NCI-H345 treated with DMSO at 0.1 percent for 48 hours (cell line): ENCODE measurements at regions not wholly inside any gene's neighbourhood (a gene's known extent, or its start where the extent isn't known, plus 50 kb on each side); places are given as distances from the start of the nearest gene placed in this dataset.
"Not testable (repeated sequence)": the region's sequence is repeated elsewhere in the genome, so short reads cannot be mapped to it uniquely, and the experiment has no call there.

Experiments
- DNase-seq: peaks from one replicate; lab custom pipeline; 2025; ENCODE audit not compliant: unreplicated experiment; lab: John Stamatoyannopoulos, UW

GRCh38 chr6:99801805-99802204 lies 192.2 kb downstream of the MCHR2 start:
- no peak for DNase-seq

DNA sequence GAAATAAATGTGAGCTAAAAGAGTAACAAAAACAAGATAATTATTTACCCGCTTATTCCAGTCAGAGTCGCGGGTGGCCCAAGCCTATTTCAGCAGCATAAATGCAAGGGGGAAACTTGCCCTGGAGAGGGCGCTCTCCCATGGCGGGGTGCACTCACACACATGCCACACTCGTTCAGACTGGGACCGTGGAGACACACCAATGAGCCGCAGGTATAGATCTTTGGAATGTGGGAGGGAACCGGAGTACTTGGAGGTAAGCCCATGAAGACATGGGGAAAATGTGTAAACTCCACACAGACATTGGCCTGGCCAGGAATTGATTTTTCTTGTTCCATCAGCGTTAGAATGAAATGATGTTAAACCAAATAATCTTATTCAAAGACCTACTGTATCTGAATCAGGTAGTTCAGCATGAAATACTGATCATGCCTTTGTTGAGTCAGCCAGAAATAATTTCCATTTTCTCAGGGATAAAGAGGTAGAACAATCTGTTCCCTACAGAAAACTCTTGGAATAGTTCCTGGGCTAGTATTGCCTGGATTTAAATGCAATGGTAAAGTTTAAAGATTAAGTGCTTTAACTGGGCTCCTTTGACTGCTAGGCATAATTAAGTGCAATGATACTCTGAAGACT lies 191.5 kb downstream of the MCHR2 start:
- DNase-seq = no peak

DNA sequence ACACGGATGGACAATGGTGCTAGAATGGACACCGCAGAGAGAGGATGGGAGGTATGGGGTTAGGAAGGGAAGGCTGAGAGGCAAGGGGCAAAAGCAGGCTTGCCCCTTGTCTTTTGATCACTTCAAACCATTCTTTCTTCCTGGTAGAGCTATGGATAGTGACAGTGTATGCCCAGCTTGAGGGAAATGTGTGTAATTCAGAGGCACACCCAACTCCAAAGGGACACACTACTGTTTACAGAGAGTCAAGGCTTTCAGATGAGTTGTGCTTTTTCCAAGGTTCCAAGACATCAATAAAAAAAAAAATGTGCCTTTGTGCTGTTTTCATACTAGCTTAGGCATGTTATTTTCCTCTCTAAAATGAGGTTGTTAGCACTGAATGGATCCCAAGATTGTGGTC lies 185.0 kb downstream of the MCHR2 start:
- DNase-seq = no peak

- no peak for DNase-seq
Observed at GRCh38 chr6:99810295-99810694, 183.7 kb downstream of the MCHR2 start.

DNA sequence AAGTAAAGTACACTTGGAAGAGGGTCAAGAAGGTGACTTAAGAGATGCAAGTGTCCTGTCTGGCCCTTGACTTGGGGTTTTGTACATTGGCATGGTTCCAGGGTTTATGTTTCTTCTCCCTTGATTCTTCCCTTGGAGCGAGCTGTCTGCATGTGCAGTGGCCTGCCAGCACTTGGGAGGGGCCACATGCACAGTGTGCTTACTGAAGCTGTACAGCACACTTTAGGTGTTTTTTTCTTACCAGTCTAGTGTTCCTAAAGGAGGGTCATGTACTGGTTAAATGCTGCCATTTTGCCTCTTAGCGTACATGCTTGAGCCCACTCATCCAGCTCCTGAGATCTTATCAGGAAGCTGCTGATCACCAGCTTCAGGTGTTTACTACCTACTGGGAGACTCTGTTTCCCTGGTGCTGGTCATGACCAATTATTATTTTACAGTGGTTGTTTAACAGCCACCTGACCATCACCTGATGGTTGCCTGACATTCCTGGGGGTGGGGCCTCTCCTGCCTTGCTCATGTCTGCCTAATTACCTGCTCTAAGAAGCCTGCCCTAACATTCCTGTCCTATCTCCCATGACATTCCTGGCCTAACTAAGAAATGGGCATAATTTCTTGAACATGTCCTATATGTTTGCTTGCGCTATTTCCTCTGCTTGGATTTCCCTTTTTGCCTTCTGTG lies 182.9 kb downstream of the MCHR2 start:
- no peak for DNase-seq

DNA sequence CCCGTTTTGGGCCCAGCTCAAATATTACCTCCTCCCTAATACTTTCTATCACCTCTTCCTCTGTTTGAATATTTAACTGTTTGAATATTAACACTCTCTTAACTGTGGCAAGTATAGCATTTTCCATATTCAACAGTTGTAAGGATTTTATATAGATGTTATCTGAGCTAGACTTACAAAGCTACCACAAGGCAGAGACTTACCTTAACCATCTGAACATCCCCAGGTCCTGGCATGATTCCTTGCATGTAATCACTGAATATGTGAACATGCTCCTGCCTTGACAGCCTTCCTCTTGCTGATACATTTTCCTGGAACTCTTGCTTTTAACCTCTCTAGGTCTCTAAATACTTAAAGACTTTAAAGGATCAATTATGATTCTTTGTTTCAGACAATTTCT lies 182.4 kb downstream of the MCHR2 start:
- no peak for DNase-seq

GRCh38 chr6:99813565-99813964 lies 180.5 kb downstream of the MCHR2 start:
- no peak for DNase-seq

GRCh38 chr6:99814230-99814928 lies 179.6 kb downstream of the MCHR2 start:
- no peak for DNase-seq

GRCh38 chr6:99816795-99817194 lies 177.2 kb downstream of the MCHR2 start:
- no peak for DNase-seq

- no peak for DNase-seq
Observed at GRCh38 chr6:99818161-99818560, 175.9 kb downstream of the MCHR2 start.

- no peak for DNase-seq
Observed at GRCh38 chr6:99819853-99820252, 174.2 kb downstream of the MCHR2 start.

DNA sequence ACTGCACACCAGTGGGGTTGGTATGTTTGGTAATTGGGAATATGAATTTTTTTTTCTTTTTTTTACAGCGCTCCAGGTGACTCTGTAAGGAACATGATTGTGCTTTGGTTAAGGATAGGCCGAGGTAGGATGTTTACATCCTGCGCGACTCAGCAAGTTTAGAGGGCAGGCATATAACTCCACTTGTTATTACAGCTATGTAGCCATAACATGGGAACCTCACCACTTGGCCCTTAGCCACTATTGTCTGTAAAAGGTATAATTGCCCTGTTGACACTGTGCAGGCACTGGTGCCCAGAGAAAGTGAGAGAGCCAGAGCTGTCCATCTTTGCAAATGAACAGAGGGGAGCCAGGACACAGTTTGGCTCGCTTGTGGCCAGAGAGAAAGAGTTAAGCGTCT lies 172.9 kb downstream of the MCHR2 start:
- DNase-seq = no peak

DNA sequence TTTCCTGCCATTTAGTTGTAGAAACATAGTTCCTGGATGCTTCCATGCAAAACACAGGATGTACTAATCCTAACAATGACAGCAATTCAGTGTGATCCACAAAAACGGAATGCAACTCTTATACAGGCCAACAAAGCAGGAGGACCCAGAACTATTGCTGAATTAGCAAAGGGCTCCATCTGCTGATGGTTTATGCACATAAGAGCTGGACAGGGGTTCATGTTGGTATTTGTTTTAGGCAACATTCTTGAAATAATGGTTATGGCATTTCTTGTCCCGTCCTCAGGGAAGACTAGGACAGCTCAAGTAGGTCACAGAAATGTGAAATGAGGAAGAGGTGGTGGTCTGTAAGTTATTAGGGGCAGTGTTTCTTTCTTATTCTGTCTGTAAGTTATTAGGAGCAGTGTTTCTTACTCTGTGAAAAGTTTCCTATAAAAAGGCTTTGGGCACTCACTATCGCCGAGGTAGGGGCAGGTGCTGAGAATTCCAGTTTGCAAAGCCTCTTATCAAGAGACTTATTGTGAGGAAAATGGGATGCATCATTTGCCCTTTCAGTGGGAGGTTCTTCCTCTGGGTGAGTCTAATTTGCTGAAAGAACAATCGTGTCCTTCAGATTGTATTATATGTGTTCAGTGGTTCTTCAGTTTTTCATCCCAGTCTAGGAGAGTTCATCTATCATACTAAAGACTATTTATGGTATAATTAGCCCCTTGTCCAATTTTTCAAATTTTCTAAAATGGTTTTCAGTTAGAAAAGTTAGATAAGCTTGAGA lies 171.1 kb downstream of the MCHR2 start:
- DNase-seq = peak; percentile 72

DNA sequence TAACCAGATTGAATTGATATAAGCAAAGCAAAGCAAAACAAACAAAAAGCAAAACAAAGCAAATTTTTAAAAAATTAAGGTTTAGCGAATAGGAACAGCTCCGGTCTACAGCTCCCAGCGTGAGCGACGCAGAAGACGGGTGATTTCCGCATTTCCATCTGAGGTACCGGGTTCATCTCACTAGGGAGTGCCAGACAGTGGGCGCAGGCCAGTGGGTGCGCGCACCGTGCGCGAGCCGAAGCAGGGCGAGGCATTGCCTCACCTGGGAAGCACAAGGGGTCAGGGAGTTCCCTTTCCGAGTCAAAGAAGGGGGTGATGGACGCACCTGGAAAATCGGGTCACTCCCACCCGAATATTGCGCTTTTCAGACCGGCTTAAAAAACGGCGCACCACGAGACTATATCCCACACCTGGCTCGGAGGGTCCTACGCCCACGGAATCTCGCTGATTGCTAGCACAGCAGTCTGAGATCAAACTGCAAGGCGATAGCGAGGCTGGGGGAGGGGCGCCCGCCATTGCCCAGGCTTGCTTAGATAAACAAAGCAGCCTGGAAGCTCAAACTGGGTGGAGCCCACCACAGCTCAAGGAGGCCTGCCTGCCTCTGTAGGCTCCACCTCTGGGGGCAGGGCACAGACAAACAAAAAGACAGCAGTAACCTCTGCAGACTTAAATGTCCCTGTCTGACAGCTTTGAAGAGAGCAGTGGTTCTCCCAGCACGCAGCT lies 170.3 kb downstream of the MCHR2 start:
- DNase-seq = not testable (repeated sequence)

GRCh38 chr6:99833034-99833433 lies 161.0 kb downstream of the MCHR2 start:
- DNase-seq = no peak

- no peak for DNase-seq
Observed at GRCh38 chr6:99836471-99836870, 157.6 kb downstream of the MCHR2 start.

GRCh38 chr6:99838607-99839006 lies 155.4 kb downstream of the MCHR2 start:
- no peak for DNase-seq

DNA sequence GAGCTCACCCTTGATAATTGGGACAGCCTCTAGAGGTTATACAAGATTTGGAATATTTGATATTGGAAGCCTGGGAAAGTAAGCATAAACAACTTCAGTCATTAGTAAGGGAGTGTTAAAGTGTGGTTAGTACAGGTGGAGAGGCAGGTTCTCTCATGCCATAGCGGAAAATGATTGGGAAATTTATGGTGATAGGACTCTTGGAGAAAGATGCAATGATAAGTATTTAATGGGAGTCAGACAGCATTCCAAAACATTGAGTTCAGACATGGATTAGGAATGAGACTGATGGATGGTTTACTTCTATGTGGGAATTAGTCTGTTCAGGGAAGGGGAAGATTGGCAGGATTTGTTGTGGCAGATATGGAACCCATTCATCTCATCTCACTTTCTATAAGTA lies 152.7 kb downstream of the MCHR2 start:
- DNase-seq = no peak

- no peak for DNase-seq
Observed at GRCh38 chr6:99846006-99846405, 148.0 kb downstream of the MCHR2 start.

GRCh38 chr6:99850841-99851240 lies 143.2 kb downstream of the MCHR2 start:
- no peak for DNase-seq

GRCh38 chr6:99852031-99852430 lies 142.0 kb downstream of the MCHR2 start:
- no peak for DNase-seq
